ENCODE measurements at regions not wholly inside any gene's neighbourhood (a gene's known extent, or its start where the extent isn't known, plus 50 kb on each side); places are given as distances from the start of the nearest gene placed in this dataset.

GRCh38 chr9:84408416-84408815 lies 67.9 kb upstream of the SLC28A3 start:
- Histone ChIP-seq H3K36me3 (ENCODE audit: control insufficient read depth, insufficient read depth, low read length) (no peaks in the 10 kb centered on the region), H3K27ac (ENCODE audit: insufficient read depth, low read length, poor library complexity, severe bottlenecking) (no peak overlapping the region), H3K4me3 (ENCODE audit: low read depth, low read length) (no peak overlapping the region), H3K27me3 (ENCODE audit: control insufficient read depth, insufficient read depth, low read length) (no peaks in the 10 kb centered on the region), H3K9me3 (ENCODE audit: control insufficient read depth in 2 of 2, low read length in 2 of 2) (no peaks in the 10 kb centered on the region), H3K4me1 (ENCODE audit: control insufficient read depth, insufficient read depth, low read length, poor library complexity, severe bottlenecking) (no peaks in the 10 kb centered on the region)
- Mint-ChIP-seq H3K4me1 (no peaks in the 10 kb centered on the region), H3K27ac (no peak overlapping the region), H3K9me3 (peaks cover 0 to 2% (median 0%) of the 10 kb centered on the region in 7 donors), H3K36me3 (no peaks in the 10 kb centered on the region), H3K27me3 (no peaks in the 10 kb centered on the region), H3K4me3 (no peak overlapping the region)
- ATAC-seq (ENCODE audit: low read depth in 2 of 2) (no peak), DNase-seq (no peak)

GRCh38 chr9:84411683-84412267 lies 71.2 kb upstream of the SLC28A3 start:
- Mint-ChIP-seq H3K4me1 (no peaks in the 10 kb centered on the region), H3K36me3 (no peaks in the 10 kb centered on the region), H3K4me3 (no peak overlapping the region), H3K27ac (no peak overlapping the region), H3K27me3 (no peaks in the 10 kb centered on the region), H3K9me3 (peaks cover 0 to 2% (median 0%) of the 10 kb centered on the region in 7 donors)
- DNase-seq (no peak), ATAC-seq (ENCODE audit: low read depth in 2 of 2) (no peak)
- Histone ChIP-seq H3K4me1 (ENCODE audit: control insufficient read depth, insufficient read depth, low read length, poor library complexity, severe bottlenecking) (no peaks in the 10 kb centered on the region), H3K4me3 (ENCODE audit: low read depth, low read length) (no peak overlapping the region), H3K27me3 (ENCODE audit: control insufficient read depth, insufficient read depth, low read length) (no peaks in the 10 kb centered on the region), H3K9me3 (ENCODE audit: control insufficient read depth in 2 of 2, low read length in 2 of 2) (no peaks in the 10 kb centered on the region), H3K36me3 (ENCODE audit: control insufficient read depth, insufficient read depth, low read length) (no peaks in the 10 kb centered on the region), H3K27ac (ENCODE audit: insufficient read depth, low read length, poor library complexity, severe bottlenecking) (no peak overlapping the region)

- DNase-seq (no peak), ATAC-seq (ENCODE audit: low read depth in 2 of 2) (no peak)
- Histone ChIP-seq H3K36me3 (ENCODE audit: control insufficient read depth, insufficient read depth, low read length) (no peaks in the 10 kb centered on the region), H3K4me1 (ENCODE audit: control insufficient read depth, insufficient read depth, low read length, poor library complexity, severe bottlenecking) (no peaks in the 10 kb centered on the region), H3K27me3 (ENCODE audit: control insufficient read depth, insufficient read depth, low read length) (no peaks in the 10 kb centered on the region), H3K9me3 (ENCODE audit: control insufficient read depth in 2 of 2, low read length in 2 of 2) (no peaks in the 10 kb centered on the region), H3K27ac (ENCODE audit: insufficient read depth, low read length, poor library complexity, severe bottlenecking) (no peak overlapping the region), H3K4me3 (ENCODE audit: low read depth, low read length) (no peak overlapping the region)
- H3K4me1 Mint-ChIP-seq: no peaks in the 10 kb centered on the region
- no peaks in the 10 kb centered on the region for H3K27me3 Mint-ChIP-seq
- no peaks in the 10 kb centered on the region for H3K9me3 Mint-ChIP-seq
- no peak overlapping the region for H3K27ac Mint-ChIP-seq
- no peak overlapping the region for H3K4me3 Mint-ChIP-seq
- H3K36me3 Mint-ChIP-seq: no peaks in the 10 kb centered on the region
Observed at GRCh38 chr9:84412654-84413053, 72.1 kb upstream of the SLC28A3 start.

GRCh38 chr9:84413301-84413700 lies 72.7 kb upstream of the SLC28A3 start:
- DNase-seq: no peak
- no peak for ATAC-seq (ENCODE audit: low read depth in 2 of 2)
- Histone ChIP-seq H3K36me3 (ENCODE audit: control insufficient read depth, insufficient read depth, low read length) (no peaks in the 10 kb centered on the region), H3K9me3 (ENCODE audit: control insufficient read depth in 2 of 2, low read length in 2 of 2) (no peaks in the 10 kb centered on the region), H3K4me1 (ENCODE audit: control insufficient read depth, insufficient read depth, low read length, poor library complexity, severe bottlenecking) (no peaks in the 10 kb centered on the region), H3K27ac (ENCODE audit: insufficient read depth, low read length, poor library complexity, severe bottlenecking) (no peak overlapping the region), H3K4me3 (ENCODE audit: low read depth, low read length) (no peak overlapping the region), H3K27me3 (ENCODE audit: control insufficient read depth, insufficient read depth, low read length) (no peaks in the 10 kb centered on the region)
- Mint-ChIP-seq H3K4me3 (no peak overlapping the region), H3K9me3 (no peaks in the 10 kb centered on the region), H3K27ac (no peak overlapping the region), H3K4me1 (no peaks in the 10 kb centered on the region), H3K36me3 (no peaks in the 10 kb centered on the region), H3K27me3 (no peaks in the 10 kb centered on the region)

- H3K27ac Mint-ChIP-seq: no peak overlapping the region
- H3K4me1 ChIP-seq (ENCODE audit: control insufficient read depth, insufficient read depth, low read length, poor library complexity, severe bottlenecking): no peaks in the 10 kb centered on the region
- no peaks in the 10 kb centered on the region for H3K36me3 Mint-ChIP-seq
- no peaks in the 10 kb centered on the region for H3K27me3 Mint-ChIP-seq
- DNase-seq (no peak), ATAC-seq (ENCODE audit: low read depth in 2 of 2) (no peak)
- no peak overlapping the region for H3K27ac ChIP-seq (ENCODE audit: insufficient read depth, low read length, poor library complexity, severe bottlenecking)
- H3K27me3 ChIP-seq (ENCODE audit: control insufficient read depth, insufficient read depth, low read length): no peaks in the 10 kb centered on the region
- no peaks in the 10 kb centered on the region for H3K4me1 Mint-ChIP-seq
- peaks cover 5 to 7% of the 10 kb centered on the region in 2 experiments for H3K9me3 ChIP-seq (ENCODE audit: control insufficient read depth in 2 of 2, low read length in 2 of 2)
- H3K4me3 Mint-ChIP-seq: no peak overlapping the region
- H3K36me3 ChIP-seq (ENCODE audit: control insufficient read depth, insufficient read depth, low read length): no peaks in the 10 kb centered on the region
- H3K4me3 ChIP-seq (ENCODE audit: low read depth, low read length): no peak overlapping the region
- peaks cover 0 to 9% (median 1%) of the 10 kb centered on the region in 7 donors for H3K9me3 Mint-ChIP-seq
Observed at GRCh38 chr9:84419031-84419602, 78.6 kb upstream of the SLC28A3 start.

GRCh38 chr9:84424931-84425330 lies 84.4 kb upstream of the SLC28A3 start:
- H3K4me1 Mint-ChIP-seq: no peaks in the 10 kb centered on the region
- Histone ChIP-seq H3K27ac (ENCODE audit: insufficient read depth, low read length, poor library complexity, severe bottlenecking) (no peak overlapping the region), H3K27me3 (ENCODE audit: control insufficient read depth, insufficient read depth, low read length) (no peaks in the 10 kb centered on the region), H3K4me1 (ENCODE audit: control insufficient read depth, insufficient read depth, low read length, poor library complexity, severe bottlenecking) (no peaks in the 10 kb centered on the region), H3K4me3 (ENCODE audit: low read depth, low read length) (no peak overlapping the region), H3K36me3 (ENCODE audit: control insufficient read depth, insufficient read depth, low read length) (no peaks in the 10 kb centered on the region), H3K9me3 (ENCODE audit: control insufficient read depth in 2 of 2, low read length in 2 of 2) (peaks cover 5 to 7% of the 10 kb centered on the region in 2 experiments)
- H3K9me3 Mint-ChIP-seq: peaks cover 0 to 9% (median 4%) of the 10 kb centered on the region in 7 donors
- no peak for DNase-seq
- H3K27ac Mint-ChIP-seq: no peak overlapping the region
- H3K4me3 Mint-ChIP-seq: no peak overlapping the region
- no peak for ATAC-seq (ENCODE audit: low read depth in 2 of 2)
- H3K27me3 Mint-ChIP-seq: no peaks in the 10 kb centered on the region
- no peaks in the 10 kb centered on the region for H3K36me3 Mint-ChIP-seq

GRCh38 chr9:84432746-84433145 lies 92.2 kb upstream of the SLC28A3 start:
- no peaks in the 10 kb centered on the region for H3K27me3 Mint-ChIP-seq
- ATAC-seq (ENCODE audit: low read depth in 2 of 2) (no peak), DNase-seq (no peak)
- H3K9me3 Mint-ChIP-seq: peaks cover 0 to 4% (median 0%) of the 10 kb centered on the region in 7 donors
- no peaks in the 10 kb centered on the region for H3K4me1 ChIP-seq (ENCODE audit: control insufficient read depth, insufficient read depth, low read length, poor library complexity, severe bottlenecking)
- H3K4me3 Mint-ChIP-seq: no peak overlapping the region
- H3K4me3 ChIP-seq (ENCODE audit: low read depth, low read length): no peak overlapping the region
- no peaks in the 10 kb centered on the region for H3K36me3 ChIP-seq (ENCODE audit: control insufficient read depth, insufficient read depth, low read length)
- no peaks in the 10 kb centered on the region for H3K27me3 ChIP-seq (ENCODE audit: control insufficient read depth, insufficient read depth, low read length)
- no peaks in the 10 kb centered on the region for H3K36me3 Mint-ChIP-seq
- H3K9me3 ChIP-seq (ENCODE audit: control insufficient read depth in 2 of 2, low read length in 2 of 2): no peaks in the 10 kb centered on the region
- peaks cover 0 to 4% (median 0%) of the 10 kb centered on the region in 4 donors for H3K4me1 Mint-ChIP-seq
- H3K27ac Mint-ChIP-seq: no peak overlapping the region
- no peak overlapping the region for H3K27ac ChIP-seq (ENCODE audit: insufficient read depth, low read length, poor library complexity, severe bottlenecking)

GRCh38 chr9:84435902-84436301 lies 95.3 kb upstream of the SLC28A3 start:
- no peak overlapping the region for H3K4me3 Mint-ChIP-seq
- peaks cover 0 to 4% (median 0%) of the 10 kb centered on the region in 4 donors for H3K4me1 Mint-ChIP-seq
- ATAC-seq (ENCODE audit: low read depth in 2 of 2) (no peak), DNase-seq (no peak)
- H3K27ac ChIP-seq (ENCODE audit: insufficient read depth, low read length, poor library complexity, severe bottlenecking): no peak overlapping the region
- no peaks in the 10 kb centered on the region for H3K36me3 Mint-ChIP-seq
- peaks cover 0 to 2% (median 0%) of the 10 kb centered on the region in 7 donors for H3K9me3 Mint-ChIP-seq
- no peak overlapping the region for H3K4me3 ChIP-seq (ENCODE audit: low read depth, low read length)
- H3K27me3 Mint-ChIP-seq: no peaks in the 10 kb centered on the region
- H3K4me1 ChIP-seq (ENCODE audit: control insufficient read depth, insufficient read depth, low read length, poor library complexity, severe bottlenecking): no peaks in the 10 kb centered on the region
- H3K27me3 ChIP-seq (ENCODE audit: control insufficient read depth, insufficient read depth, low read length): no peaks in the 10 kb centered on the region
- no peaks in the 10 kb centered on the region for H3K9me3 ChIP-seq (ENCODE audit: control insufficient read depth in 2 of 2, low read length in 2 of 2)
- H3K27ac Mint-ChIP-seq: no peak overlapping the region
- no peaks in the 10 kb centered on the region for H3K36me3 ChIP-seq (ENCODE audit: control insufficient read depth, insufficient read depth, low read length)

Measured in CD4-positive, CD25-positive, alpha-beta regulatory T cell (primary cell).